GM18868 (cell line): ENCODE measurements at regions not wholly inside any gene's neighbourhood (a gene's known extent, or its start where the extent isn't known, plus 50 kb on each side); places are given as distances from the start of the nearest gene placed in this dataset.

Source experiments
- ATAC-seq: cut with Tn5 transposase; IDR thresholded peaks from one replicate; pipeline ENCODE4 v1.9.1; 2021; ENCODE audit warnings: mild to moderate bottlenecking, moderate library complexity; ENCODE audit not compliant: unreplicated experiment

GRCh38 chr20:58139849-58140786, 88.3 kb downstream of the ANKRD60 start:
- no peak for ATAC-seq

- no peak for ATAC-seq
These were observed 90.1 kb downstream of the ANKRD60 start for GRCh38 chr20:58138395-58138794.

DNA sequence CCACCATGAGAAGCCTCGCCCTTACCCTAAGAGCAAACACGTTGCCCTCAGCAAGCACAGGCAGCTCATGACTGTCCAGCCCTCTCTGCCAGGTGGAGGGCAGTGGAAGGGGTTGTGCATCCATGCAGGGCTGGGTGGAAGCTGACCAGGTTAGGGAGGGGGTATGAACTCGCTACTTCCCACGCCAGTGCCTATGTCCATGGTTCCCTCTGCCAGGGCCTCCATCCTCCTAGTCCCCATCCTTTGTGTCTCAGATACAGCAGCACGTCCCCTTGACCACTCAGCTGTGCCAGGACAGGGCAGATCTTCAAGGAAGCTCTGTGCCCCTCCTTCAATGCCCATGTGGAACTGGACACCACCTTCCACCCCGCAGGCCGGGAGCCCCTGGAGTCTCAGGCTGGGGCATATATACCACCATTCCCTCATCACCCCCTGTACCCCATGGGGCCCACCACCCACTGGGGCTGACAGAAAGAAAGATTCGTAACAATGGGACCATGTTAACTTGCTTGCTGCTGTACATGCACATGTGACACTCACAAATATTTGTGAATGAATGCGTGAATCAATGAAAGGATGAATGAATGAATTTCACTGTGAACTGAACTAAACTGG, 90.7 kb downstream of the ANKRD60 start:
- no peak for ATAC-seq

- no peak for ATAC-seq
These were observed 91.2 kb downstream of the ANKRD60 start for GRCh38 chr20:58137236-58137635.

DNA sequence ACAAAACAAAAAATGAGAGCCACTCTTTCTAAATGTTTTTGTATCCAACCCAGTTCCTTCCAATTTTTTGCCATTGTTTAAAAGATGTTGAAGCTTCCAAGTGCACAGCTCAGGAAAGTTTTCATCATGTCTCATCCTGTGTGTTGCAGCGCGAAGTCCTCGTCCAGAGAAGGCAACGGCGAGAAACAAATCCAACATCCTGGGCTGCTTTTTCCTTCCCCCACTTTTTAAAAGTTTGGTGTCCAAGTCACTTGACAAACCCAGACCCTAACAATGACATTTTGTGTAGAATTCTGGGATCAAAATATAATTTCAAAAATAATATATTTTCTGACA, 92.3 kb downstream of the ANKRD60 start:
- ATAC-seq = no peak

GRCh38 chr20:58135441-58136148, 92.9 kb downstream of the ANKRD60 start:
- ATAC-seq = no peak

- ATAC-seq = no peak
These were observed 95.2 kb downstream of the ANKRD60 start for GRCh38 chr20:58133020-58133808.

DNA sequence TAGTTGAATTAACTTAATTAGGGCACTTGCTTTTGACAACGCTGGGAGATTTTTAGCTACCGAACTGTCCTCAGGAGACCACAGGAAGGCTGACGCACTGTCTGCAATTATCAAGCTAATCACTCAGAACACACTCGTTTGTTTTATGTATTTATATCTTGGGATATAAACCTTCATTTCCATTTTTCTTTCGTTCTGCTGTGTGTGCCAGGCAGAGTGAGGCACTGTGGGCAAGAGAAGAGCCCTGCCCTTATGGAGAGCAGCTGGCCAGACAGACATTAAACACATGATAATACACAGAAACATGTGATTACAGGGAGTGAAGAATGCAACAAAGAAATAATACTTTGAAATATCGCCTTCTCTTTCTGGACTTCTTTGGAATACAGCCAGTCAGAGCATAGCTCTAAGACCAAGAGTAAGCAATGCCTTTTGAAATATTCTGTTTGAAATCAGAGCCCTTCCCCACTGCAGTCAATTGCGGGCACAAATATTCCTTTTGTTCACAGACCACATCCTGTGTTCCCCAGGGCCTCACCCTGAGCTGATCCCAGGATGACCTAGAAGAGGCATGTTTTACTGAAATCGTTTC, 96.8 kb downstream of the ANKRD60 start:
- no peak for ATAC-seq

GRCh38 chr20:58131151-58131550, 97.3 kb downstream of the ANKRD60 start:
- ATAC-seq = no peak

- ATAC-seq = no peak
These were observed 97.9 kb downstream of the ANKRD60 start for GRCh38 chr20:58130581-58130980.

GRCh38 chr20:58130156-58130555, 98.3 kb downstream of the ANKRD60 start:
- no peak for ATAC-seq

- ATAC-seq = no peak
These were observed 98.7 kb downstream of the ANKRD60 start for GRCh38 chr20:58129721-58130151.

DNA sequence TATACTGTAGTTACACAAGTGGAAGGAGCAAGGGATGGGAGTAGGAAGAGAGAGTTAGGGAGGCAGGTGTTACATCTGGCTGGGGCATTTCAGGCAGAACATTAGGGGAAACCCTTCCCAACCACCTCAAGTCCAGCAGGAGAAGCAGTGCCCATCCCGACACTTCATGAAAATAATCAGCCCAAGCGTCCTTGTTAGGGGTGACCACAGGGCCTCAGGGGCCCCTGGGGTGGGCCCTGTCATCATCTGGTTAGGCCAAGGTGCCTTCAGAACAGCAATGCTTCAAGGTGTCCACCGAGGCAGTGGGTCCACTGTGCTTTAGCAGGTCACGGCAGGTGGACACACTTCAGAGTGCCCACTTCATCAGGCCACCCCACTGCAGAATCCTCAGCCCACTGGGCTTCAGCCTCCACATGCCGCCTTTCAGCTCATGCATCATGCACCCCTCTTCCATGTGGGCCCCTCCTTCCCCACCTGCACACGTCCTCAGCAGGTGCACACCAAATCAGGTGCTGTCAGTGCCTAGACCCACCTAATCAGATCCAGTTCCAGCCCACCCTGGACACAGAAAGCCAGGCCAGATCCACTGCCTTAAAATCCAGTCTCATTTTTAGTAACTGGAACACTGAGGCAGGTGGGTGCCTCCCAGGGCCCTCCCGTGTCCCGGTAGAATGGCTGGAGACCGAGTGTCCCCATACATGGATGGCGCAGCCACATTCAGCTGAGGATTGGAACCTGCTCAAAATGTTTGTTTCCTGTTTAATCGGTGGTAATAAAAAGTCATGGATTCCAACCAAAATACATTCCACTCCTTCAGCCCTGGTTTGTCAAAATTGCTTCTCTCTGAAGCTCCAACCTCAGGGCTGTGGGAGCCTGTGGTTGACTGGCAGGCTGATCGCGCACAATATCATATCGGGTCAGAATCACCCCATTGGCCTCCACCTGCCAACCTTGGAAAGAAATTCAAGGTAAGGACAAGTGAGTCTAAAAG, 99.5 kb downstream of the ANKRD60 start:
- ATAC-seq = no peak

- ATAC-seq = no peak
These were observed 100.7 kb downstream of the ANKRD60 start for GRCh38 chr20:58127701-58128111.

DNA sequence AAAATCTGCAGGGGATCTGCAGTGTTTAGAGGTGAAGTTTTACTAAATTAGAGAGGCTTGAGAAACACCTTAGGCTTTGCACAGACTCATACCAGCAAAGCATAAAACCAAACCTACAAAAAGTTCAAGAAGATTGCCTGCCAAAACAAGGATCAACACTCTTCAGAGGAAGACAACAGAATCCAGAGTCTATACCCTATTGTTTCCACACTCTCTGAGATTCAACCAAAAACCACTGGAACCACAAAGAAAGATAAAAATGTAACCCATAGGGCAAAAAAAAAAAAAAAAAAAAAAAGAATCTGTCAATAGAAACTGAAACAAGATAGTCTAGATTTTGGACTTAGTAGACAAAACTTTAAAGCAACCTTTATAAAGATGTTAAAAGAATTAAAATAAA, 102.7 kb downstream of the ANKRD60 start:
- no peak for ATAC-seq

GRCh38 chr20:58117944-58118343, 110.5 kb downstream of the ANKRD60 start:
- no peak for ATAC-seq

DNA sequence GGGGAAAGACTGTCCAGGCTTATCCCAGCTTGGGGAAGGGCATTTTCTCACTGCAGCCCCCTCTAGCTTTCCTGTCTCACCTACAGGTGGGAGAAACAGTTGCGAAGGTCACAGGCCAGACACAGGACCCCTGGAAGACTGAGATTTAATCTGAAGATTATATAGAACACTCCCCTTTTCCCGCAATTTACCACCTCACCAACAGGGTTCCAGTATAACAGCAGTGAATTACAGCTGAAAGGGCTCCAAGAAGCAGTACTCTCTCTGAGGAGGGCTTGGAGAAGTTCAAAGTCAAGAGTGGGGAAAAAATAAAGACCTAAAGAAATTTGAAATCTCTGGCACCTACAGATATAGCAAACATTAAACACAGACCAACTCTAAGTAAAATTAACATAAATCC, 111.9 kb downstream of the ANKRD60 start:
- ATAC-seq = no peak

DNA sequence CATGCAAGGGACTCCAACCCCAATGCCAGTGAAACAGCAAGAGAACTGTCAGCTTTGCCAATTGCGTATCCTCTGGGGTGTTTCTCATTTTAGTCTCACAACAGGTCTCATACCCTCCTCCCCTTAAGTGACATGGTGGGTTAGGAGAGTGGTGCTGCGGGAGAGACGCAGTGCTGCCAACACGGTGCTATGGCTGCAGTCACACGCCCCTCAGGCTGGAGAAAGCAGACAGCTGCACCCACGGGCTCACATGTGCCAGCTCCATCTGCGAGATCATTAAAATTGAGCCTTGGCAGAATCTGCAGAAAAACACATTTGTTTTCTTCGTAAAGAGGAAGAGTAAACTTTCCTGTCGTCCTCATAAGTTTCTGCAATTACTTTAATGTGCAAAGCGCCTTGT, 114.7 kb downstream of the ANKRD60 start:
- ATAC-seq = no peak

DNA sequence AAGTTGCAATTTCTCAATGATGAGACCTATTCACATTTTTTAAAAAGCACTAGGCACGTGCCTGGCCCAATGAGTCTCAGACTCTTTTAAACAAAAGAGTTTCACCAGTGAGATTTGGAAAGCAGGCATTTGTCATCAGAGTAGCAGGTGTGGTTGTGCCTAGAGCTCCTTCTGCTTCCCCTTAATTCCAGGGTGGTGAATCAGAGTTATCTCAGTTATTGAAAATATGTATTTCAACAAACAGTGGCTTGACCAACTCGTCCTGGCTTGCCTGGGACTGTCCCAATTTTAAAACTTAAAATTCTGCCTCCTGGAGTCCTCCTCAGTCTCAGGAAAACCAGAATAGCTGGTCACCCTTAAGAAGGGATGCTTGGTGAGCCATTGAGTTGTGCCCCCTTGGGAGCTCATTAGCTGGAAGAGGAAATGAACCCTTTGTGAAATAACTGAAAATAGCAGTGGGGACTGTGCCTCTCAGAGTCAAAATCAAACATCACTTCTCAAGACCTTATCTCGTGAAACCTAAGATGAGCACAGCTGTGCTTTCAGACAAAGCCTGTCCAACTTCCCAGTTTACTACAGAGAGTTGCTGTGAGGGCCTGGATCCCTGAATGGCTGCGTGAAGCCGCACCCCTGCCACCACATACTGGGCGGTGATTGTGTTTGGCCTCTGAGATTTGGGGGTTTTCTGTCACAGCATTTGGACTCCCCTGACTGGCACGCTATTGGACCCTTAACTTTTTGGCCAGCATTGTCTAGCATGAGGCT, 116.3 kb downstream of the ANKRD60 start:
- ATAC-seq = peak; percentile 87
